Hindlimb muscle (tissue), 1 donor: ENCODE measurements at regions not wholly inside any gene's neighbourhood (a gene's known extent, or its start where the extent isn't known, plus 50 kb on each side); places are given as distances from the start of the nearest gene placed in this dataset.

ENCODE experiments used
- DNase-seq: peaks from one replicate; pipeline ENCODE4 v3.0.0-alpha.2; 2013

GRCh38 chr16:7090628-7091115 lies 242.0 kb upstream of the RBFOX1 start:
- no peak for DNase-seq

- no peak for DNase-seq
Observed at GRCh38 chr16:7089751-7090150, 242.9 kb upstream of the RBFOX1 start.

- no peak for DNase-seq
Observed at GRCh38 chr16:7088711-7089110, 243.9 kb upstream of the RBFOX1 start.

GRCh38 chr16:7086822-7087616 lies 245.6 kb upstream of the RBFOX1 start:
- DNase-seq, result peak; percentile 61

GRCh38 chr16:7085776-7086175 lies 246.9 kb upstream of the RBFOX1 start:
- no peak for DNase-seq

- peak; percentile 25 for DNase-seq
Observed at GRCh38 chr16:7083096-7083495, 249.5 kb upstream of the RBFOX1 start.

GRCh38 chr16:7077636-7078035 lies 255.0 kb upstream of the RBFOX1 start:
- no peak for DNase-seq

- no peak for DNase-seq
Observed at GRCh38 chr16:7074715-7075114, 257.9 kb upstream of the RBFOX1 start.

GRCh38 chr16:7057458-7057857 lies 275.2 kb upstream of the RBFOX1 start:
- DNase-seq, result no peak

GRCh38 chr16:7055443-7055842 lies 277.2 kb upstream of the RBFOX1 start:
- no peak for DNase-seq

GRCh38 chr16:7051591-7052349 lies 280.9 kb upstream of the RBFOX1 start:
- DNase-seq, result no peak

GRCh38 chr16:7044331-7044730 lies 288.3 kb upstream of the RBFOX1 start:
- no peak for DNase-seq

- no peak for DNase-seq
Observed at GRCh38 chr16:7038475-7038874, 294.2 kb upstream of the RBFOX1 start.

GRCh38 chr16:7037495-7037894 lies 295.1 kb upstream of the RBFOX1 start:
- DNase-seq, result no peak

GRCh38 chr16:7031031-7031430 lies 301.6 kb upstream of the RBFOX1 start:
- no peak for DNase-seq

- DNase-seq, result no peak
Observed at GRCh38 chr16:7027401-7027800, 305.2 kb upstream of the RBFOX1 start.

GRCh38 chr16:7026639-7027038 lies 306.0 kb upstream of the RBFOX1 start:
- DNase-seq, result no peak

- DNase-seq, result peak; percentile 45
Observed at GRCh38 chr16:7025616-7026190, 306.9 kb upstream of the RBFOX1 start.

- DNase-seq, result no peak
Observed at GRCh38 chr16:7021653-7022275, 310.9 kb upstream of the RBFOX1 start.

- no peak for DNase-seq
Observed at GRCh38 chr16:7017006-7017662, 315.5 kb upstream of the RBFOX1 start.

GRCh38 chr16:7014756-7015155 lies 317.9 kb upstream of the RBFOX1 start:
- no peak for DNase-seq

GRCh38 chr16:7013990-7014389 lies 318.7 kb upstream of the RBFOX1 start:
- DNase-seq, result no peak
